ENCODE measurements at regions not wholly inside any gene's neighbourhood (a gene's known extent, or its start where the extent isn't known, plus 50 kb on each side); places are given as distances from the start of the nearest gene placed in this dataset.

GRCh38 chr19:31538879-31539278 is 189.6 kb upstream of the TSHZ3 start:
- H3K4me2 ChIP-seq (ENCODE audit: low read length): no peak overlapping the region
- TF ChIP-seq CTCF (IDR thresholded peaks at IDR 0.05; ENCODE audit: low read depth, low read length) (no peak), EZH2phosphoT487 (IDR thresholded peaks at IDR 0.05; ENCODE audit: low read depth) (no peak)
- H3K79me2 ChIP-seq (ENCODE audit: low read length): no peaks in the 10 kb centered on the region
- H3K36me3 ChIP-seq (replicated peaks; ENCODE audit: low read depth, low read length): no peaks in the 10 kb centered on the region
- no peaks in the 10 kb centered on the region for H4K20me1 ChIP-seq (ENCODE audit: insufficient read depth, low read length)
- no peak overlapping the region for H3K4me3 ChIP-seq (ENCODE audit: low read length)
- H3K27me3 ChIP-seq (ENCODE audit: low read depth, low read length): no peaks in the 10 kb centered on the region
- H3K9ac ChIP-seq (ENCODE audit: low read length): no peak overlapping the region
- H3K4me1 ChIP-seq (ENCODE audit: low read length): no peaks in the 10 kb centered on the region
- H2AFZ ChIP-seq (ENCODE audit: low read depth, low read length): no peak overlapping the region
- no peaks in the 10 kb centered on the region for H3K9me3 ChIP-seq (ENCODE audit: insufficient read depth, low read length)
- H3K27ac ChIP-seq (ENCODE audit: low read length): no peak overlapping the region

- Histone ChIP-seq H3K9me3 (ENCODE audit: insufficient read depth, low read length) (no peaks in the 10 kb centered on the region), H3K27ac (ENCODE audit: low read length) (no peak overlapping the region), H3K4me1 (ENCODE audit: low read length) (no peaks in the 10 kb centered on the region), H4K20me1 (ENCODE audit: insufficient read depth, low read length) (no peaks in the 10 kb centered on the region), H3K4me3 (ENCODE audit: low read length) (no peak overlapping the region), H3K79me2 (ENCODE audit: low read length) (no peaks in the 10 kb centered on the region), H3K4me2 (ENCODE audit: low read length) (no peak overlapping the region), H3K36me3 (replicated peaks; ENCODE audit: low read depth, low read length) (no peaks in the 10 kb centered on the region), H3K27me3 (ENCODE audit: low read depth, low read length) (no peaks in the 10 kb centered on the region), H3K9ac (ENCODE audit: low read length) (no peak overlapping the region), H2AFZ (ENCODE audit: low read depth, low read length) (no peak overlapping the region)
- TF ChIP-seq EZH2phosphoT487 (IDR thresholded peaks at IDR 0.05; ENCODE audit: low read depth) (no peak), CTCF (IDR thresholded peaks at IDR 0.05; ENCODE audit: low read depth, low read length) (no peak)
Observed at GRCh38 chr19:31539386-31539785, 190.2 kb upstream of the TSHZ3 start.

GRCh38 chr19:31541396-31541795 is 192.2 kb upstream of the TSHZ3 start:
- no peaks in the 10 kb centered on the region for H3K27me3 ChIP-seq (ENCODE audit: low read depth, low read length)
- H3K4me3 ChIP-seq (ENCODE audit: low read length): no peak overlapping the region
- H3K9ac ChIP-seq (ENCODE audit: low read length): no peak overlapping the region
- H3K27ac ChIP-seq (ENCODE audit: low read length): no peak overlapping the region
- TF ChIP-seq CTCF (IDR thresholded peaks at IDR 0.05; ENCODE audit: low read depth, low read length) (no peak), EZH2phosphoT487 (IDR thresholded peaks at IDR 0.05; ENCODE audit: low read depth) (no peak)
- no peaks in the 10 kb centered on the region for H3K4me1 ChIP-seq (ENCODE audit: low read length)
- no peaks in the 10 kb centered on the region for H3K9me3 ChIP-seq (ENCODE audit: insufficient read depth, low read length)
- no peaks in the 10 kb centered on the region for H3K79me2 ChIP-seq (ENCODE audit: low read length)
- no peak overlapping the region for H3K4me2 ChIP-seq (ENCODE audit: low read length)
- no peaks in the 10 kb centered on the region for H4K20me1 ChIP-seq (ENCODE audit: insufficient read depth, low read length)
- no peaks in the 10 kb centered on the region for H3K36me3 ChIP-seq (replicated peaks; ENCODE audit: low read depth, low read length)
- H2AFZ ChIP-seq (ENCODE audit: low read depth, low read length): no peak overlapping the region

GRCh38 chr19:31543456-31543855 is 194.2 kb upstream of the TSHZ3 start:
- no peak overlapping the region for H3K27ac ChIP-seq (ENCODE audit: low read length)
- H3K4me1 ChIP-seq (ENCODE audit: low read length): no peaks in the 10 kb centered on the region
- no peak for TF ChIP-seq EZH2phosphoT487 (IDR thresholded peaks at IDR 0.05; ENCODE audit: low read depth)
- TF ChIP-seq CTCF (IDR thresholded peaks at IDR 0.05; ENCODE audit: low read depth, low read length): no peak
- H2AFZ ChIP-seq (ENCODE audit: low read depth, low read length): no peak overlapping the region
- no peak overlapping the region for H3K4me2 ChIP-seq (ENCODE audit: low read length)
- no peaks in the 10 kb centered on the region for H3K27me3 ChIP-seq (ENCODE audit: low read depth, low read length)
- no peak overlapping the region for H3K9ac ChIP-seq (ENCODE audit: low read length)
- H3K4me3 ChIP-seq (ENCODE audit: low read length): no peak overlapping the region
- H4K20me1 ChIP-seq (ENCODE audit: insufficient read depth, low read length): no peaks in the 10 kb centered on the region
- H3K79me2 ChIP-seq (ENCODE audit: low read length): no peaks in the 10 kb centered on the region
- no peaks in the 10 kb centered on the region for H3K36me3 ChIP-seq (replicated peaks; ENCODE audit: low read depth, low read length)
- H3K9me3 ChIP-seq (ENCODE audit: insufficient read depth, low read length): no peaks in the 10 kb centered on the region

Measured in OCI-LY3 (cell line).